ENCODE measurements at regions not wholly inside any gene's neighbourhood (a gene's known extent, or its start where the extent isn't known, plus 50 kb on each side); places are given as distances from the start of the nearest gene placed in this dataset.

- TF ChIP-seq NKRF (conservative IDR thresholded peaks at IDR 0.05) (no peak), TCF12 (IDR thresholded peaks at IDR 0.05; ENCODE audit: low read depth, low read length) (no peak), POU2F2 (IDR thresholded peaks at IDR 0.05; ENCODE audit: borderline replicate concordance, low read depth, low read length) (no peak), NR2C1 (IDR thresholded peaks at IDR 0.05) (no peak), YY1 (IDR thresholded peaks at IDR 0.05; ENCODE audit: low read depth, low read length) (no peak), SMC3 (IDR thresholded peaks at IDR 0.05; ENCODE audit: borderline replicate concordance, low read length) (no peak)
These were observed 68.6 kb upstream of the ABCA12 start (continued) for GRCh38 chr2:215207041-215207440.

GRCh38 chr2:215205787-215206186, 67.4 kb upstream of the ABCA12 start:
- FAIRE-seq = no peak
- BruUV-seq (replicated peaks) = no TSS peak
- intact Hi-C loops (cut with micrococcal nuclease; ENCODE audit: unreplicated experiment) (no loop called here), in situ Hi-C loops (cut with MboI) (no loop called here)
- Histone ChIP-seq H3K4me1 (ENCODE audit: control insufficient read depth, insufficient read depth, low read length) (no peaks in the 10 kb centered on the region), H3K27me3 (replicated peaks in 1 of 2; ENCODE audit: control insufficient read depth in 2 of 2, insufficient read depth in 2 of 2, low read length in 1 of 2) (no peaks in the 10 kb centered on the region), H3K4me3 (no peak overlapping the region), H4K20me1 (ENCODE audit: control insufficient read depth, insufficient read depth) (no peaks in the 10 kb centered on the region), H3K36me3 (ENCODE audit: control insufficient read depth in 2 of 2, insufficient read depth in 2 of 2, low read length in 1 of 2) (no peaks in the 10 kb centered on the region), H3K27ac (ENCODE audit: control insufficient read depth, insufficient read depth) (no peak overlapping the region), H3K79me2 (ENCODE audit: control insufficient read depth, insufficient read depth, low read length) (no peaks in the 10 kb centered on the region), H3K9me3 (replicated peaks; ENCODE audit: control insufficient read depth, insufficient read depth, low read length) (peaks cover 2% of the 10 kb centered on the region; the same call in 2 of the 3 replicates), H3K9ac (ENCODE audit: control insufficient read depth, insufficient read depth, low read length) (no peak overlapping the region), H3K4me2 (ENCODE audit: control insufficient read depth, insufficient read depth) (no peak overlapping the region), H2AFZ (ENCODE audit: control insufficient read depth, low read depth, low read length) (no peak overlapping the region)
- WGBS (ENCODE audit: insufficient coverage, insufficient replicate concordance, low lambda C conversion rate, missing lambda C conversion rate) = 39% methylated on average over 2 of the region's 4 CpGs
- ChIA-PET RAD21 (ENCODE audit: unreplicated experiment) (no interaction called here), POLR2A (interaction anchor here (0.6 kb wide), 1 partner anchor 21 kb away, joined by 4 read pairs; no protein-coding TSS in a partner anchor), CTCF (no interaction called here), SMC1A (ENCODE audit: uncharacterized antibody, unreplicated experiment) (no interaction called here)
- no peak for ATAC-seq
- DNase-seq (ENCODE audit: low read depth, low spot score) = no peak
- TF ChIP-seq RAD21 (IDR thresholded peaks at IDR 0.05; ENCODE audit: insufficient read depth, low read depth, low read length) (no peak), IRF3 (IDR thresholded peaks at IDR 0.05) (no peak), RFX5 (IDR thresholded peaks at IDR 0.05; ENCODE audit: low read depth, low read length) (no peak), CUX1 (IDR thresholded peaks at IDR 0.05; ENCODE audit: insufficient replicate concordance, low read depth, low read length) (no peak), ZBED1 (IDR thresholded peaks at IDR 0.05; ENCODE audit: borderline replicate concordance) (no peak), JUND (IDR thresholded peaks at IDR 0.05; ENCODE audit: low read depth, low read length) (no peak), CEBPB (IDR thresholded peaks at IDR 0.05; ENCODE audit: borderline replicate concordance in 1 of 2, low read depth in 2 of 2, low read length in 2 of 2) (no peak), TARDBP (IDR thresholded peaks at IDR 0.05; ENCODE audit: borderline replicate concordance) (no peak), NFXL1 (IDR thresholded peaks at IDR 0.05; ENCODE audit: borderline replicate concordance) (no peak)
